WTC11 (cell line): ENCODE measurements at regions not wholly inside any gene's neighbourhood (a gene's known extent, or its start where the extent isn't known, plus 50 kb on each side); places are given as distances from the start of the nearest gene placed in this dataset.
"Not testable (repeated sequence)": the region's sequence is repeated elsewhere in the genome, so short reads cannot be mapped to it uniquely, and the experiment has no call there.

ENCODE experiments used
- CBFB ChIP-seq: sonication (generic); formaldehyde crosslinking; IDR thresholded peaks from 2 replicates; pipeline ENCODE4 v1.8.1; 2022; ENCODE audit warnings: mild to moderate bottlenecking, low read depth, missing genetic modification reagents
- CREB1 ChIP-seq: sonication (generic); formaldehyde crosslinking; IDR thresholded peaks from 2 replicates; pipeline ENCODE4 v1.8.0; 2023; ENCODE audit warnings: mild to moderate bottlenecking, missing genetic modification reagents
- E2F1 ChIP-seq: sonication (generic); formaldehyde crosslinking; IDR thresholded peaks from 2 replicates; pipeline ENCODE4 v1.8.0; 2022; ENCODE audit warnings: mild to moderate bottlenecking, missing genetic modification reagents
- ESRRA ChIP-seq: sonication (generic); formaldehyde crosslinking; IDR thresholded peaks from 2 replicates; pipeline ENCODE4 v1.8.1; 2022; ENCODE audit warnings: mild to moderate bottlenecking, missing genetic modification reagents, borderline replicate concordance
- GABPB1 ChIP-seq: sonication (generic); formaldehyde crosslinking; IDR thresholded peaks from 2 replicates; pipeline ENCODE4 v1.8.1; 2023; ENCODE audit warnings: mild to moderate bottlenecking, missing genetic modification reagents
- SMAD3 ChIP-seq: sonication (generic); formaldehyde crosslinking; IDR thresholded peaks from 2 replicates; pipeline ENCODE4 v1.8.0; 2022; ENCODE audit warnings: missing genetic modification reagents, mild to moderate bottlenecking, borderline replicate concordance
- ZNF121 ChIP-seq: sonication (generic); formaldehyde crosslinking; IDR thresholded peaks from 2 replicates; pipeline ENCODE4 v1.8.0; 2023; ENCODE audit warnings: missing genetic modification reagents
- TF ChIP-seq, protein P1 (sequence below): sonication (generic); formaldehyde crosslinking; conservative IDR thresholded peaks from 2 replicates; pipeline ENCODE4 v1.8.1; 2022; ENCODE audit warnings: mild to moderate bottlenecking, missing genetic modification reagents
- TF ChIP-seq, protein P2 (sequence below): fragments of 200-600 bp; IDR thresholded peaks from 2 replicates; pipeline ENCODE4 v1.8.0; 2022; ENCODE audit warnings: antibody characterized with exemption
- TF ChIP-seq, protein P3 (sequence below): sonication (generic); formaldehyde crosslinking; IDR thresholded peaks from 2 replicates; pipeline ENCODE4 v1.8.1; 2022; ENCODE audit warnings: mild to moderate bottlenecking, missing genetic modification reagents, moderate library complexity, borderline replicate concordance

DNA sequence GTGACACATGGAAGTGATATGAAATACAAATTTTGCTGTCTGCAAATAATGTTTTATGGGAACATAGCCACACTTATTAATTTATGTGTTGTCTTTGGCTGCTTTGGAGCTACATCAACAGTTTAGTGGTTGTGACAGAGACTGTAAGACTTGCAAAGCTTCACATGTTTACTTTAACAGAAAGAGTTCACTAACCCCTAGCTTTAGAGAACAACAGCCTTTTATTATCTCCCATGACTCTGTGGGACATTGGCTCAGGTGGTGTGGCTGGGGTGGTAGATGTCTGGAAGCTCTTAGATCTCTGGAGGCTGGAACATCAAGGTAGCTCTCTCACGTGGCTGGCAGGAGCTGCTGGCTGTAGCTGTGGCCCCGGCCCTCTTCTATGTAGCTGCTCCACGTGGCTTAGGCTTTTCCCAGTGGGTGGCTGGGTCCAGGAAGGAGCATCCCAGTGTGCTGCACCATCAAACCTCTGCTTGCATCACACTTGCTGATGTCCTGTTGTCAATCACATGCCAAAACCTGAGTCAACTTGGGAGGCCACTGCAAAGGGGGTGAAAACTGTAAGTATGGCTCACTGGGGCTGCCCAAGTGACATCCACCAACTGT lies 51.8 kb upstream of the MTLN start:
- TF ChIP-seq, protein P1, sequence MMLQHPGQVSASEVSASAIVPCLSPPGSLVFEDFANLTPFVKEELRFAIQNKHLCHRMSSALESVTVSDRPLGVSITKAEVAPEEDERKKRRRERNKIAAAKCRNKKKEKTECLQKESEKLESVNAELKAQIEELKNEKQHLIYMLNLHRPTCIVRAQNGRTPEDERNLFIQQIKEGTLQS = not testable (repeated sequence)
- TF ChIP-seq, protein P2, sequence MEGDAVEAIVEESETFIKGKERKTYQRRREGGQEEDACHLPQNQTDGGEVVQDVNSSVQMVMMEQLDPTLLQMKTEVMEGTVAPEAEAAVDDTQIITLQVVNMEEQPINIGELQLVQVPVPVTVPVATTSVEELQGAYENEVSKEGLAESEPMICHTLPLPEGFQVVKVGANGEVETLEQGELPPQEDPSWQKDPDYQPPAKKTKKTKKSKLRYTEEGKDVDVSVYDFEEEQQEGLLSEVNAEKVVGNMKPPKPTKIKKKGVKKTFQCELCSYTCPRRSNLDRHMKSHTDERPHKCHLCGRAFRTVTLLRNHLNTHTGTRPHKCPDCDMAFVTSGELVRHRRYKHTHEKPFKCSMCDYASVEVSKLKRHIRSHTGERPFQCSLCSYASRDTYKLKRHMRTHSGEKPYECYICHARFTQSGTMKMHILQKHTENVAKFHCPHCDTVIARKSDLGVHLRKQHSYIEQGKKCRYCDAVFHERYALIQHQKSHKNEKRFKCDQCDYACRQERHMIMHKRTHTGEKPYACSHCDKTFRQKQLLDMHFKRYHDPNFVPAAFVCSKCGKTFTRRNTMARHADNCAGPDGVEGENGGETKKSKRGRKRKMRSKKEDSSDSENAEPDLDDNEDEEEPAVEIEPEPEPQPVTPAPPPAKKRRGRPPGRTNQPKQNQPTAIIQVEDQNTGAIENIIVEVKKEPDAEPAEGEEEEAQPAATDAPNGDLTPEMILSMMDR = not testable (repeated sequence)
- not testable (repeated sequence) for TF ChIP-seq CBFB (CRISPR knock-in tag); GABPB1 (CRISPR knock-in tag); E2F1; SMAD3 (CRISPR knock-in tag); ZNF121 (CRISPR knock-in tag); CREB1 (CRISPR knock-in tag); ESRRA (CRISPR knock-in tag)
- TF ChIP-seq, protein P3, sequence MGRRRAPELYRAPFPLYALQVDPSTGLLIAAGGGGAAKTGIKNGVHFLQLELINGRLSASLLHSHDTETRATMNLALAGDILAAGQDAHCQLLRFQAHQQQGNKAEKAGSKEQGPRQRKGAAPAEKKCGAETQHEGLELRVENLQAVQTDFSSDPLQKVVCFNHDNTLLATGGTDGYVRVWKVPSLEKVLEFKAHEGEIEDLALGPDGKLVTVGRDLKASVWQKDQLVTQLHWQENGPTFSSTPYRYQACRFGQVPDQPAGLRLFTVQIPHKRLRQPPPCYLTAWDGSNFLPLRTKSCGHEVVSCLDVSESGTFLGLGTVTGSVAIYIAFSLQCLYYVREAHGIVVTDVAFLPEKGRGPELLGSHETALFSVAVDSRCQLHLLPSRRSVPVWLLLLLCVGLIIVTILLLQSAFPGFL (CRISPR knock-in tag) = not testable (repeated sequence)
